ENCODE measurements at regions not wholly inside any gene's neighbourhood (a gene's known extent, or its start where the extent isn't known, plus 50 kb on each side); places are given as distances from the start of the nearest gene placed in this dataset.
"Not testable (repeated sequence)": the region's sequence is repeated elsewhere in the genome, so short reads cannot be mapped to it uniquely, and the experiment has no call there.

DNA sequence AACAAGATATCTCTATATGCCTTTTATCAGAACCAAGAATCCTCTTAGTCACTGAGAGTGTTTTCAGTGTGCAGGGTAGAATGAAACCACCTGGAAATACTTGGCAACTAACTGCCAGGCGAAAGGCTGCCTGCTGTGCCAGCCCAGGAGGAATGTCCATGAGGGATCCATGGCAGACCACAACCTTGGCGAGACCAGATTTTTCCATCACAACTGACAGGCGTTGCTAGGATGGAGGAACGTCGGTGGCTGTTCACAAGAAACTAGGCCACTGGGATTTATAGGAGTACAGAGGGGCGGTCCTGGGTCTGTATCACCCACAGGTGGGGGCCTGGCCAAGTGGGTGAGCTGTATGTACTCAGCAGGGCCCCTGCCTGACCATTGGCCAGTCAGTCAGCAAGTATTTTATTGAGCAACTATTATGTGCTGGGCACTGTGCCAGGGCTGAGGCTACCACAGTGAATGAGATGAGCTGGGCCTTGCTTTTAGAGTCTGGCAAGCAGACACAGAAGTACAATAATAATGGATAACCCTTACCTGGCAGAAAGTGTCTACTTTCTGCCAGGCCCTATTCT, 199.4 kb downstream of the FOXD2 start:
- no peak for ATAC-seq

DNA sequence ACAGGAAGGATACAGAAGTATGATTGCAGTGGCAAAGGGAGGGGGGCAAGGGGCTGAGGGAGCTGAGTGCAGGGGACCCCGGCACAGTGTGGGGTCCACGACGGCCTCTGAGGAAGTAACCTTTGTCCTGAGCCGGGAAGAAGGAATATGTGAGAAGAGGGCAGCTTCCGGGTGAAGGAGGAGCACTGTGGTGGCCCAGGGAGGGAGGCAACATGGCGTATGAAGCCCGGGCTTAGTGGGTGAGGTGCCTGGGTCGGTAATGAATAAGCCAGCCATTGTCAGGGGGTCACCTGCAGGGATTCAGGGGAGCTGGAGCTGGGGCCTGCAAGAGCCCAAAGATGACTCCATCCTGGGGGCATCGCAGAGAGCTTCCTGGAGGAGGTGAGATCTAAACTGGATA, 200.4 kb downstream of the FOXD2 start:
- ATAC-seq, result no peak

DNA sequence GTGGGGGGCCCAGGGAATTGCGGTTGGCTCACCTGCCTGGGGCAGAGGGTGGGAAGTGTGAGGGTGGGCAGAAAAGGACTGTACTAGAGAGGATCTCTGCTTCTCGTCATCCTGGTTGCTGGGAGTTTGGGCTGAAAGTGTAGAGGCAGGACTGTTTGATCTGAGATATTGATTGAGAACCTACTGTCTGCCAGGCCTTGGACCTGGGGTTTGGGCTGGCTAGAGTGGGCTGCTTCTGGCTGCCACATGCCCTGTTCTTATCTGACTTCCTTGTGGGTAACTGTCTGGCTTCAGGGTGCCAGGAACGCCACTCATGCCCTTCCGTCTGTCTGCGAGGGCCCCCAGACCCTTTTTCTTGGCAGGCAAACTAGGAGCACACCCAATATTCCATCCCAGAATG, 200.9 kb downstream of the FOXD2 start:
- ATAC-seq, result no peak

DNA sequence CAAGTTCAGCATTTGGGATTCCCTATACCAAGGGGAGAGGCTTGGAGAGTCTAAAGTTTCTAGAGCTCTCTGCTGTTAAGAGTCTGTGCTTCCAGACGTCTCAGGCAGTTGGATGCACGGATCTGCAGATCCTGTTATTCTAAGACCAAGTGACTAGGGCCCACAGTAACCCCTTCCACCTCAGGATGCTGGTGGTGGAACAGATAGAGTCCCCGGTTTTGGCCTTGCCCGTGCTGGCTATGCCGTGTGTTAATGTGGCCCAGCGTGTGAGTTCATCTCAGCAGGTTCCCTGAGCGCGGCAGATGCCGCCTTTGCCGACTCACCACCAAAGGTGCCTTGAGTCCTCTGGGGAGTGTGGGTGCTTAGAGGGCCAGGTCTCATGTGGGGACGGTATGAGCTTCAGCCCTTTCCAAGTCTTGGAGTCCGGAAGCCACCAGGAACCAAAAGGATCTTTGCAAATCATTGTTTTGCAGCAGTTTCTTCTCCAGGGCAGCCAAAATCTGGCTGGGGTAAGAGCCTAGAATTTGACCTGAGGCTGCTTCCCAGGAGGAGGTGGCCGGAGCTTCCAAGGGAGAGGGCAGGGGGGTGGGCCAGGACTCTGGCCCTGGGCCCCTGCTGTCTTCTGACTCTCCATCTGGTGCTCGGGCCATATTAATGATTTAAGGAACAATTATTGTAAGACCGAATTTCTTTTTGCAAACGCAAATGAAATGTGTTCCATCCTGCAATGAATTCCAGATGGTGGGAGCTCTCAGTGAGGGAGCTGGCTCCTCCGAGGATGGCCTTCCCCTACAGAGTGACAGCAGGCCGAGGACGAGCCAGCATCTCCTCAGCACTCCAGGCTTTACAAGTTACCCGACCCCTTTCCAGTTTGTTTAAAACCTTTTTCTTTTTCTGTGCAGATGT, 205.7 kb downstream of the FOXD2 start:
- ATAC-seq, result no peak

DNA sequence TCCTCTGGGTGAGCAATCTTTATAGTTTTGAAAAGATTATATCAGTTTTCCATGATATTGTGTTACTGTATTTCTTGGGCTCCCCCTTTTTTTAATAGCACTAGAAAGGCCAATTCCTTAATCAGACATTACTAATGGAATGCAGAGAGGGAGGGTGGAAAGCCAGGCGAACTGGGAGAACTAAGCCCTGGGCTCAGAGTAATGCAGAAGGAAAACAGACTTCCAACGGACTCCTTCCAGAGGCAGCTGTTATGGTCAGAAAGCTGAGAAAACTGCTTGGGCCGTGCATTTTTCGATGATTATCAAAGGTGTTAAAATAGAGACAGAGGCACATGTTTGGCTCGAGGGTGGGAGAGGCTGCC, 206.3 kb downstream of the FOXD2 start:
- no peak for ATAC-seq

DNA sequence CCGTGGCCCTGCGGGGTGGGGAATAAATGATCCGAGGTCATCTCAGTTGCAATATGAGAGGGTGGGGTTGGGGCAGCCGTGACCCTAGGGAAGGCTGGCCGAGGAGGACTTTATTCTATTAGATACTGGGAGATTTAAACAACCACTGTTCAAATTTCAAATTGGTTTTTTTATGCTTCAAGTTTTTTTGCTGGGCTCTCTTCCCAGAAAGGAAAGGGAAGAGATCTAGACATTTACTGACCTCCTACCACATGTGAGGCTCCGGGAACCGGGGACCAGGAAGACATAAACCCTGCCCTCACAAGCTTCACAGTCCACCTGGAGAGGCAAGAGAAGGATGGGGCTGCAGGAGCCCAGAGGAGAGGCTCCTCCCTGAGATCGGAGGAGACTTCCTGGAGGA, 207.3 kb downstream of the FOXD2 start:
- ATAC-seq, result no peak

DNA sequence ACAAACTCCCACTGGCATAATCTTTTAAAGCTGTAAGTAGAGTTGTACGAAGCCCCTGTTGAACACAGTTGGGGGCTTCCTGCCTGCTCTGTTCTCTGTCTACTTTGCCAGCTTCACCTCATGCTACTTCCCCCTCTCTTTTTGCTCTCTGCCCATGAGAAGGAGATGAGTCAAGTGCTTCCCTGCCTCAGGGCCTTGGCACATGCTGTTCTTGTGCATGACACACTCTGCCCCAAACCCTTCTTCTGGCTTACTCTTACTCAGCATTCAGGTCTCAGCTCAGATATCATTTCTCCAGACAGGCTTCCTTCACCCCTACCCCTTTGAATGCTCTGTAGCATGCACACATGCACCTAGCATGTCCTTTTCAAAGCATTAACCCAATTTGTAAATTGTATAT, 208.8 kb downstream of the FOXD2 start:
- ATAC-seq, result peak; percentile 44

DNA sequence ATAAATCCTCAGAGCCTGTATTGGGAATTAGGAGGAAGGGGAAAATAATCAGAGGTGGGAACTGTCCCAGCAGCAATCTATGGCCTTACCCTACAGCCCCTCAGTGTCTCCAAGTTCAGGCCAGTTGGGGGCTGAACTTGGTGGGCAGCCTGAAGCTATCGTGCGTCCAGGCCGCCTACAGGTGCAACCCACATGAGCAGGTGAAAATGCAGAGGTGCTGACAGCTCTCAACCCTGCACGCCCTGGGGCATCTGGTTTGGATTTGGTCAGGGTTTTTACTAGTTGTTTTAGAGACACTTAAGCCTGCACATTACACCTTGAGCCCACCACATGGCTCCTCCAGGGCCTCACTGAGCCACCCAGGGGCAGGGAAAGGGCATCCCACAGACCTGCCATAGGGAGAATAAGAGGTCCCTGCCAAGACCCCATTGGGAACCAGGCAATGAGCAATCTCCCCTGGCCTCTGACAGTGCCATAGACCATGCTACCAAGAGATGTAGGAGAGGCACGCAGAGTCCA, 209.5 kb downstream of the FOXD2 start:
- no peak for ATAC-seq

DNA sequence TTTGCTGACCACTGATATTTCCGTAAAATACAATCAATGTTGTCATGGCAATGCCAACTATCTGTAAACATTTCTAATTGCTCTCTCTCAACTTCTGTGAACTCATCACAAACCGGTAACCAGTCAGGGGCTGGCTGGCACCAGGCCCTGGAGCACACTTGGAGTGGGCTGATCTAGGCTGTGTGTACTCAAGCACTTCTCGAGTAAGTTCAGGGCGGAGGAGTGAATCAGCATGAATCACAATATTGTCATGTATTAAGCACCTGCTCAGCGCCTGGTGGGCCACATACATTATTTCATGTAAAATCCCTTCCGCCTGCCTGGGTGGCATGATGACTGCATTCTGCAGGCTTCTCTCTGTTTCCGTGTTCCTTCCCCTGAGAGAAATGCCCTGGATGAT, 212.4 kb downstream of the FOXD2 start:
- peak; percentile 96 for ATAC-seq

DNA sequence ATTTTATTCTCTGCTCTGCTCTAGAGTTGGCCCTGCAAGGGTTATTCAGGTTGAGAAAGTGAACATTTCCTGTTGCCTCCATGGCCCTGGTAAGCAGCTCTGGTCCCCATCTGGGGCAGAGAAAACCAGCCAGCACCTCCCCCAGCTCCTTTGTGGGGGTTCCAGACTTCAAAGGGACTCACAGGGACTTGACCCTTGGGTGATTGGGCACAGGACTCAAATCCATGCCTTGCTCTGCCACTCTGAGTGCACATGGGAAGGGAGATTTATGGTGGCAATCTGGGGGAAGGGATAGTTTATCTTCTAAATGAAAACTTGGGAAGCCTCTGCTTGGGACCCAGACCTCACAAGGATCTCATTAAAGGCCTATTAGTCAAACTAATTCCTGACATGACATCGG, 212.8 kb downstream of the FOXD2 start:
- ATAC-seq, result no peak

DNA sequence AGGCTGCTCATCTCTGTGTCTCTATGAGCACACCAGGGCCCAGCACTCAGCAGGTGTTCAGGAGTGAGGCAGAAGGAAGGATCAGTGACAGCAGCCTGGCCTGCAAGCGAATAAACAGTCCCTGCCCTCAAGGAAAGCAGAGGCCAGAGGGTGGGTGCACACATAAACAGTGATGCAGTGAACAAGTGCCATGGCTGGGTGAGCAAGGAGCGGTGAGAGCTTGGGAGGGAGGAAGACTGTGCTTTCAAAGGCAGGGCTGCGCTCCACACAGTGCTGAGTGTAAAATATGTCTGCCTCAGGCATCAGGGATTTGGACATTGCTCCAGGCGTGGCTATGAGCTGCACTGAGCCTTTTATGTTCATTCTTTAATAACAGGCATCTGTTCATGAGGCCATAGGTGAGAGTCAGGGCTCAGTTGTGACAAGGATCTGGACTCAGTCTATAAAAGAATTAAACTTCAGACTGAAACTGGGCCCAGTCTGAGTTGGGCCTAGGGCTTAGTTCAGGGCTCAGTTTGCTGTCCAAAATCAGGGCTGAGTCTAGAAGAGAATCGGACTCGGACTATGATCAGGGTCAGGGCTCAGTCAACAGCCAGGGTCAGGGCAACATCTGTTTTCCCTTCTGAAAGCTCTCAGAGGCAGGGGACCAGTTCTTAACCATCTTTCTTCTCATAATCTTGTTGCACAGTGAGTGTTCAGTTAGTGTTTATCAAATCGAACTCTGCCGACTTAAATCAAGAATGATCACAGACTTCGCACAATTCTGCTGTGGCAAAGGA, 213.7 kb downstream of the FOXD2 start:
- ATAC-seq, result peak; percentile 22

DNA sequence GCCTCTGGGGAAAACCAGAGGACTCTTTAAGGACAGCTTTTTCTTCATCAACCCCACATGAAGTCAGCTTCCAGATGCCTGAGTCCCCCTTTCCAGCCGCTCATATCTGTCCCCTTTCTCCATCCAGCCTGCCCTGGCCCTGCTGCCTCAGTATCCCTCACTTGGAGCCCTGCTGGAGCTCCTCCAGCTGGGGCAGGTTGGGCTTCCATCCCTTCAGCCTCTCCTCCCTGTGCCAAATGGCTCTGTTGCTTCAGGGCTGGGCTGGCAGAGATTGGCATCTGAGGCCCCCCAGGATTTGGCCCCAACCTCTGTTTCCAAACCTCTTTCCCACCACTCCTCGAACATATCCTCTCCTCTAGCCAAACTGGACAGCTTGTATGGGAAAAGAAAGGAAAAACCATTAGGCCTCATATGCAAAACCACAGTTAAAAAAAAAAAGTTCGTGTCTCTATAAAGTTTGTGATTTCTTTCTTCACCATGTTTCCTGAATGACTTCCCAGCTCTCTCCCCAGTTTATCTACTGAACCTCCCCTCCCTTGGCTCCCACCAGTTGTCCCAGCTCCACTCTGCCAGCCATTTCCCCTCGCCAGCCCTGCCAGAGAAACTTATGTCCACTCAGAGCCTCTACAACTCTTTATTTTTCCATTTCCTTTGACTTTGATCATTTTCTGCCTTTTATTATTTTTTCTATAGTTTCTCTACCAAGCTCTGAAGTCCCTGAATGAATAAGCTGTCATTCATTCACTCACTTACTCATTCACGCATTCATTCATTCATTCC, 217.9 kb downstream of the FOXD2 start:
- no peak for ATAC-seq

DNA sequence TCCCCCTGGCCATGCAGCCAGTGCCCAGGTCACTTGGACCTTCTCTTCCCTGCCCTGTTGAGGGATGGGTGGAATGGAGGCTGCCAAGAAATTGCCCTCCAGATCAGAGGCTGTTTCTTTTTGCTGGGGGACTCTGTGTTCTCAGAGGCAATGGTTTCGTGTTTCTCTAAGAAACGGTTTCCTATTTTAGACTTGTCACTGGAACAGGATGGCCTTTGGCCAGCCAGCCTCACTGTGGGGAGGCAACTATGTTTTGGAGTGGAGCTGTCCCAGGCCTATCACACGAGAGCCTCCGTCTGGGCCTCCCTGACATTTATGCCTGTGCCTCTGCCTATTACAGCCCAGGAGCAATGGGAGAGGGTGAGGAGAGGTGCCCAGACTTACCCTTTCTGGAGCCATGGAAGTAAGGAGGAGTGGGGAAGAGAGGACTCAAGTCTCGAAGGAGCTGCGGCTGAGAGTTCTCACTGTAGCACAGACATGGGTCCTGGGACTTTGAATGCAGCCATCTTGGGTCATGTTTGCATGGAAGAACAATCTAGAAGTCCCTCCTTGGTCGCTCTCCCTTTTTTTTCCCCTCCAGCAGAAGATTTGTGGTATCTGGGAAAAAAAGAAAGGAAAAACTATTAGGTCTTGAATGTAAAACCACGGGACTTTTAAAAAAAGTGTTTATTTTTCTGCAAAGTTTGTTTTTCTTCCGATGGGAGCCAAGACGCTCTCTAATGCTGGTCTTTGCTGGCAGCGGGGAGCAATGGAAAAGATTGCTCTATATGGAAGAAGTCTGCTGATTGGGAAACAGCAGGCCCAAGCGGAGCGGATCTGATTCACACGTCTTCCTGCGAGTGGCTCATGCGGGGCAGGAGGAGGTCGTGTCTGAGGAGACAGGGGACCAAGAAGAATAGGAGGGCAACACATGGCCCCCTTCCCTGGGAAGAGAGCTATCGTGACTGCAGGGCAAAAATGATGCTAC, 219.2 kb downstream of the FOXD2 start:
- ATAC-seq, result no peak

DNA sequence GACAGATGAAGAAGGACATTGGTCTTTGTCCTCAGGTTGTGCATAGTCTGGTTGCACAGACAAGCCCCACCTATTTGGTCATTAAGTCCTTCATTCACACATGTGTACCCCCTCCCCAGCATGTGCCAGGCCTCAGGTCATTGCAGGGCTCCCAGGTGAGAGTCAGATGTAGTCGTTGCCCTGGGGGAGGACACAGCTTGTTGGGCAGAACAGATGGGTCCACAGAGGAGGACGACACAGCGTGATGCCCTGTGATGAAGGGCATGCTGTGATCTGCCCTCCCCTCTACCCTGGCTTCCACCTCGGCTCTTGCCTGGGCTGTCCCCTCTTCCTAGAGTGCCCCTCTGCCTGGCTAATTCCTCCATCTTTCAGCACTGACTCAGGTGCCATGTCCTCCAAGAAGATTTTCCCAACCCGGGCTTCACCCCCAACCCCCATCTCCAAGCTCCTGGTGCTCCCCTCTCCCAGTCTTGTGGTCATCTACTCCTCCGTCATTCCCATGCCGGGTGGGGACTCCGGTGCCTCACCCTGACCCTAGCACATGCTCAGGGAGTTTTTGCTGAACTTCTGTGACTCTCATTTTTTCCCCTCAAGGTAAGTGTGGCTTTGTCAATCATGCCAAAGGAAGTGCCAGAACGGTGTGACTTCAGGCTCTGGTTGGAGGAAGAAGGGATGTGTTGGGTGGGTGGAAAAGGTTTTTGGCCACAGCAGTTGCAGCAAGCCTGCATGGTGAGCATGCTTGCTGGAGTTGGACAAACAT, 220.5 kb downstream of the FOXD2 start:
- no peak for ATAC-seq

DNA sequence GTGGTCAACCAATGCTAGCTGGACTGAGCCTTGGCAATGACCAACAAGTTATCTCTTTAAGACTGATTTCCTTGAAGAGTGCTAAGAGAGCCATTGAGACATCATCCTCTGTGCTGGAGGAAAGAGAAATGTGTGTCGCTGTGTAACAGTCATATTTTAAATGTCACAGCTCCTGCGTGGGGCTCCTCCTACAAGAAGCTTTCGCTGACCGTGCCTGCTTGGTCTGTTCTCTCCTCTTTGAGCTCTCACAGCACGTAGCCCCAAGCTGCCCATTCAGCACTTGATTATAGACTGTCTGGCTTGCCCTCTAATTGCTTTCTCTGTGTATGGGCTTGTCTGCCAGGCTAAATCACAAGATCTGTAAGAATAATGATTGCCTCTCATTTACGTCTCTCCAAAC, 221.3 kb downstream of the FOXD2 start:
- ATAC-seq, result no peak

DNA sequence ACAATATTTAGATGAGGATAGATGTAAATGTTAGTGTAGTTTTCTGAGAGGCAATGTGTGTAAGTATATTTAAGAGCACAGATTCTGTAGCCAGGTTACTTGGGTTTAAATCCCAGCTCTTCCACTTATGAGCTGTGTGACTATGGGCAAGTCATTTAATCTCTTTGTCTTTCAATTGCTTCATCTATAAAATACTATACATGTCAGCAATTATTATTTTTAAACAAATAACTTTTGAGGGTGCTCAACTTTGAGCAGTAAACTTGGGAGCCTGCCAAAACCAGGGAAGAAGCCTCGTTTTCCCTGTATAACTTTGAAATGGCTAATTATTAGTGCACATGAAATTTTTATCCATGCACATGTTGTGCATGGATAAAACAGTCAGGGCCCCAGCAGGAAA, 222.8 kb downstream of the FOXD2 start:
- no peak for ATAC-seq

DNA sequence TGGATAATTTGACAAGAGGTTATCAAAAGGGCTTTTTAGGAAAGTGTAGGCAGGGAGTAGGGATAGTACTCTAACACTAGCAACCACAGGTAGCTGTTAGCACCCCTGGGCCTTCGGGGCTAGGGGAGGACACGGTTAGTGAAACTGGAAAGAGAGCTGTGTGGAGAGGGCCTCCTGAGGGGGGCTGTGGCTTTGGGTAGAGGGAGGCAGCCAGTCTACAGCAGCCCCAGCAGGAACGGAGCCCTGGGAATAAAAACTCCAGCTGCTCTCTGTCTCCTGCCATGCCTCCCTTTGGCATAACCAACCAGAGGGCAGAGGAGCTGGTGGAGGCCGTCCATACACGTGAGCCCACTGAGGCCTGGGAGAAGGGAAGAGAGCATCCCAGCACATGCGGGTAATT, 223.2 kb downstream of the FOXD2 start:
- ATAC-seq, result no peak

DNA sequence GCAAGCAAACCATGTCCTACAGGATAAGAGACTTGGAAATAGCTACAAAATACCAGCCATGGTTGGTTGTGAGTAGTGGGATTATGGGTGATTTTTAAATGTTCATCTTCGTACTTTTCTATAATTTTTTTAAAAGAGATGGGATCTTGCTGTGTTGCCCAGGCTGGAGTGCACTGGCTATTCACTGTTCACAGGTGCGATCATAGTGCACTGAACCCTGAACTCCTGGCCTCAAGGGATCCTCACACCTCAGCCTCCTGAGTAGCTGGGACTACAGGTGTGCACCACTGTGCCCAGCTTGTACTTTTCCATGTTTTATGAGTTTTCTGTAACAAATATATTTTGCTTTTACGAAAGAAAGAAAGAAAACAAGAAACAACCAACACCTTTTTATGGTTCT, 224.2 kb downstream of the FOXD2 start:
- ATAC-seq, result no peak

DNA sequence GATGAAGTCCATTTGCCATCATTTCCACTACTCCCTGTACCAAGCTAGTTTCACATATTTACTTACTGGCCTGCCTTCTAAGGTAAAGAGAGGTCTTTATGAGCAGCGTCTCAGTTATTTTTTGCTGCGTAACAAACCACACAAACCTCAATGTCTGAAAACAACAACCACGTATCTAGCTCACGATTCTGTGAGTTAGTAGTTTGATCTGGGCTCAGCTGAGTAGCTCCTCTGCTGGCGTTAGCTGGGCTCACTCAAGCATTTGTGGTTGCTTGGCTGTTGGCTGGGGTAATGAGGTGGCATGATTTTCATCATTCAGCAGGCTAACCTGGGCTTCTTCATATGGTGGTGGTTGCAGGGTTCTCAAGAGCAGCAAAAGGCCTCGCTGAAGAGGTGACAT, 225.4 kb downstream of the FOXD2 start:
- no peak for ATAC-seq

DNA sequence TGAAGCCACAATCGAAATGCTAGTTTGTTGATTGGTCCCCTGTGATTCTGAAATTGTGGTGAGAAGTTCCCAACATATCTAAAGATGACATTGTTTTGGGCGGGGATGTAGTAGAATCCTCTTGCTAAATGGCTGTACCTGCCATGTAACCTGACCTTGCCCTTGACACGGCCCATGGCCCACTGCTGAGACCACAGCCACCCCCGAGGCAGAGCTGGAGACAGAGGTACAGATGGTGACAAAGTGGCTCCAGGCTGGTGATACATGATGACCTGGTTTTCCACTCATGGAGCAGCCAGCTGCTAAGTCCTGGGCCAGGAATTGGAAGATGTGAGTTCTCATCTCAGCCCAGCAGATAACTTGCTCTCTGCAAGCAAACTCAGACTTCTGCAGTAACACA, 226.5 kb downstream of the FOXD2 start:
- no peak for ATAC-seq

DNA sequence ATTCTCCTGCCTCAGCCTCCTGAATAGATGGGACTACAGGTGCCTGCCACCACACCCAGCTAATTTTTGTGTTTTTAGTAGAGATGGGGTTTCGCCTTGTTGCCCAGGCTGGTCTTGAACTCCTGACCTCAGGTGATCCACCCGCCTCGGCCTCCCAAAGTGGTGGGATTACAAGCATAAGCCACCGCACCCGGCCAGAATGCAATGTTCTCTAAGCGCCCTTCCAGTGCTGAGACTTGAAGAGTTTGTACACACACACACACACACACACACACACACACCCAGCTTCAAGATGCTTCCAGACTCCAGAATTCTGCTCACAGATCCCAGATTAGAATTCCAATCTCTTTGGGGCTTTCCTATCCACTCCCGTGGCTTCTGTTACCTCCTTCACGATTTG, 227.1 kb downstream of the FOXD2 start:
- ATAC-seq, result not testable (repeated sequence)
